GM10847 (cell line): ENCODE measurements at regions not wholly inside any gene's neighbourhood (a gene's known extent, or its start where the extent isn't known, plus 50 kb on each side); places are given as distances from the start of the nearest gene placed in this dataset.

Experiments
- POLR2A ChIP-seq: IDR thresholded peaks from 2 replicates; pipeline ENCODE4 v1.6.1; 2011; ENCODE audit not compliant: insufficient read length; ENCODE audit errors: extremely low read depth

DNA sequence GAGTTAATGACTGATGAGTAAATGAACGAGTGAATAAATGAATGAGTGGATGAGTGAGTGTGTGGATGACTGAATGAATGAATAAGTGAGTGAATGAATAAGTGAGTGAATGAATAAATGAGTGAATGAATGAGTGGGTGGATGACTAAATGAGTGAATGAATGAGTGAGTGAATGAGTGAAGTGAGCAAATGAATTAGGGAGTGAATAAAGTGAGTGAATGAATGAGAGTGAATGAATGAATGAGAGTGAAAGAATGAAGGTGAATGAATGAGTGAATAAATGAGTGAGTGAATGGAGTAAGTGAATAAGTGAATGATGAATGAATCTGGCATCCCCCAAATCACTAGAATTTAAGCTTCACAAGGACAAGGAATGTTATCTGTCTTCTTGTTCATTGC, 1253.0 kb downstream of the TYW1 start:
- no peak for TF ChIP-seq POLR2A

DNA sequence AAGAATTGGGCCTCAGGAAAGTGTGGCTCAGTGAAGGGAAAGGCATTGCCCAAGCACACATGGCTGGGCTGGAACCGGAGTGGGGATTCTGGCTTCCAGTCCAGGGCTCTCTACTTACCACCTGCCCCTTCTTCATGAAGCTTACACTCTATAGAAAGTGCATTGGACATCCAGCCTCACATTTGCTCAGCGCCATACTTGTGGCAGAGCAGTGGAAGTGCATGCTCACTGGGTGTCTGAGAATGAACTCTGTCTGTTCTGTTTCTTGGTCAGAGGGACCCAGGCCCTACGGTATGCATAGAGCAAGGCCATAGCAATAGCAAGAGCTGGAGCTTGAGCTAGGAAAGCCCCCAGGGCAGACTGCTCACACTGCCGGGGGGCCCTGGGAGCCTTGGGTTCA, 1253.5 kb downstream of the TYW1 start:
- no peak for TF ChIP-seq POLR2A

DNA sequence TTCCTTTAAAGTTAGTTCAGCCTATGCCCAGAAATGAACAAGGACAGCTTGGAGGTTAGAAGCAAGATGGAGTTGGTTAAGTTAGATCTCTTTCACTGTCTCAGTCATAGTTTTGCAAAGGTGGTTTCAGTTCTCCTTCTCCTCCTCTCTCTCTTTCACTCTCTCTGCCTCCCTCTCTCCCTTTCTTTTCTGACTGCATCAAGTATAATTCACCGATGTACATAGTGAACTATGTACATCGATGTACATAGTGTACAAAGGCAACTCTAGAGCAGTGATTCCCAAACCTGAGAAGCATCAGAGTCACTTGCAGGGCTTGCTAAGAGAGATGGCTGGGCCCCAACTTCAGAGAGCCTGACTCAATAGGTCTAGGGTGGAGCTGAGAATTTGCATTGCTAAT, 1259.7 kb downstream of the TYW1 start:
- no peak for TF ChIP-seq POLR2A

DNA sequence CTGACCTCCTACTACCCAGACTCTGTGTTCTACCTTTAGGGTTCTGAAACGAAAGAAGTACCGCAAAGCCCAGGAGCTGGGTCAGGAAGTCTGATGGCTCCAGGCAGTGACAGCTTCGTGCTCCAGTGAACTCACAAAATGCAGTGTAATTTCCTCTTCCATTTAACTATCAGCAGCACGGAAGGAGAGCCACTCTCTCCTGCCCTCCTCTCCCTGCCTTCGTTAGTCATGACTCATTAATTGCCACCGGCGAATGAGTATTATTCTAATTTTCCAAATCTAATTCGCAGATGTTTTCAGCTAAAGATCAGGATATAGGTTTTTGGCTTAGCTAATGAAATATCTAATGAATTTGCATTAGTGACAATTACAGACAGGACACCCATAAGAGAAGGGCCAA, 1262.0 kb downstream of the TYW1 start:
- TF ChIP-seq POLR2A: no peak

DNA sequence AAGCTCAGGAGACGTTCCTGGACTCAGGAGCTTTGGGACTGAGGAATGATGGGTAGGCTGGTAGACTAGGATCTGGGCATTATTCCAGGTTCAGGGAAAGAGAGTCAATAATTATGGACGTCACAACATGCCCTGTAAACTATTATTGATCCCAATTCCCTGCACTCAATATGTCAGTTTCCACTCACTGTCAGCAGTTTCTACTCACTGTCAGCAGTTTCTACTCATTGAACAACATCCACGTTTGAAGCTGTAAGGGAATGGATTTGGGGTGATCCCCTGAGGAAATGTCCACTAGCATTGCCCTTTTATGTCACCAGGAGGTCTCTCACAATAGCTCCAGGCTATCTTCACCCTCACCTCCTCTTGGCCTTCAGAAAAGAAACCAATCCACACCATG, 1268.6 kb downstream of the TYW1 start:
- TF ChIP-seq POLR2A: no peak

DNA sequence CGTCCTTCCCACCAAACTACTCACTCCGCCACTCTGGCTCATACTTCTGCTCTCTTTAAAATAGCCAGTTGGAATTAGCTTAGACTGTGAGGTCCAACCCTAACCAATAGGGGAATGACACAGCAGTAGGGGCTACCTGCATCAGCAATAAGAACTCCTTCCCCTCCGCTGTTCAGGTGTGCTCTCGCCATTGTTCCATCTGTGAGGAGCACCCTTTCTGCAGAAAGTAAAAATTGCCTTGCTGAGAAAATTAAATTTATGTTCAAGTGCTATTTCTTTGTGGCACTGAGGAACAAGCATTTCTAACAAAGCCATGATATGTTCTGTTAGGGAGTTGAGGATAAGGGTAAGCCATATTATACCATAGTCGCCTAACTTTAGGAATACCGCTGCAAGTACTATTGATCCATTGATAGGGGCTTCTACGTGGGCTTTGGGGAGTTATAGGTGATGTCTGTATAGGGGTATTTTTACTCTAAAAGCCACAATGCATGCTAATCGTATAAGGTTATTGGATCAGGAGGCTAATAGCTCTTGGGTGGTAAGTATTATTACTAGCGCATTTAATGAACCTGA, 1269.5 kb downstream of the TYW1 start:
- TF ChIP-seq POLR2A: no peak

DNA sequence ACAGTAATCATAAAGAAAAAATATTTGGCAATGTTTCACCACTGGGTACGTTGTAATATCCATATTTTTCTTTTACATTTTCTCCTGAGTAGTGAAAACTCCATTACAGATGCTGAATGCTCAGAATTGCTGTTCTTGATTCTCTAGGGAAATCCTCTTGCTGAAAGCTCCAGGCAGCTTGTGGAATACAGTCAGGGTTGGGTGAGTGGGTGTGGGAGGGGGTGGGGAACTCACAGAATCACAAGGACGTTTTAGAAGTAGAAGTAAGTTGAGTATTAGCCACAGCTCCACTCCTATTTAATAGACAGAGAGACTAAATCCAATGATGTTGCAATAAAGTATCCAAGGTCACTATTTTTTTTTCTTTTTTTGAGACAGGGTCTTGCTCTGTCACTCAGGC, 1270.9 kb downstream of the TYW1 start:
- TF ChIP-seq POLR2A: no peak

DNA sequence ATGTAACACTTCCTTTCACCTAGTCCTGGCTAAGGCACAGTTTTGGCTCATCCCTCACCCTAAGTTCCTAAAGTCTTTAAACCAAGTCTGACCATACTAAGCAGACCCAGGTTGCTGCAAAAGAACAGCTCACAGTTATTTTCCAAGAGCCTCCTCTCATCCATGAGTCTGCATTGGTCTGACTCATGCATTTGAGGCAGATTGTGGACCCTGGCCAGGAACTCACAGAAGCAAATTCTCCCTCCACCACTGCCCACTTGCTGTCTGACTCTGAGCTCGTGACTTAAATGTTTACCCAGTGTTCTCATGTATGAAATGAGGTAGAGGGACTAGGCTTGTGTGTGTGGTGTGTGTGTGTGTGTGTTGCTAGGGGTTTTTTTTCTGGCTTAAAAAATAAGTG, 1272.8 kb downstream of the TYW1 start:
- no peak for TF ChIP-seq POLR2A

DNA sequence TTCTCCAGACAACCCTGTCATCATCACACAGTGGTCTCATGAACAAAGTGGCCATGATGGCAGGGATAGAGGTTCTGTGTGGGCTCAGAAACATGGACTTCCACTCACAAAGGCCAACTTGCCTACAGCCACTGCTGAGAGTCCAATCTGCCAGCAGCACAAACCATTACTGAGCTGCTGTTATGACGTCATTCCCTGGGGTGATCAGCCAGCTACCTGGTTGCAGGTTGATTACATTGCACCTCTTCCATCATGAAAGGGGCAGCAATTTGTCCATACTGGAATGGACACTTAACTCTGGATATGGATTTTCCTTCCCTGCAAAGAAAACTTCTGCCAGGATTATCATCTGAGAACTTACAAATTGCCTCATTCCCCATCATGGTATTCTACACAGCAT, 1275.9 kb downstream of the TYW1 start:
- TF ChIP-seq POLR2A: no peak

DNA sequence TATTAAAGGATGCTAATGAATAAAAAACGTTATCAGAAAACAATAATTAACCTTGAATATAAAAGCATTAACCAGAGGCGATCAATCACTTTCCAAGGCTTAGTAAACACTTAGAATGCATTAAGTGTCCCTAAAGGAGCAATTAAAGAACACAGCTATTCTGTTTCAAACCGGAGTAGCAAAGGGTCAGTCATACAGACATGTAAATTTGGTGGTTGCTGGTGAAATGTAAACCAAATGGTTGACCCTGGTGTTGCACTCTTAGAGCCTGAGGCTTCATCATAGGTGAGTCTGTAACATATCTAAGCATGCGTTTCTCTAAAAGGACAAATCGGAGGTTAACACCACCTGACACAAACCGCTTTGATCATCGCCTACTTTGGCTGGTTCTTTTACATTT, 1280.1 kb downstream of the TYW1 start:
- TF ChIP-seq POLR2A: no peak

DNA sequence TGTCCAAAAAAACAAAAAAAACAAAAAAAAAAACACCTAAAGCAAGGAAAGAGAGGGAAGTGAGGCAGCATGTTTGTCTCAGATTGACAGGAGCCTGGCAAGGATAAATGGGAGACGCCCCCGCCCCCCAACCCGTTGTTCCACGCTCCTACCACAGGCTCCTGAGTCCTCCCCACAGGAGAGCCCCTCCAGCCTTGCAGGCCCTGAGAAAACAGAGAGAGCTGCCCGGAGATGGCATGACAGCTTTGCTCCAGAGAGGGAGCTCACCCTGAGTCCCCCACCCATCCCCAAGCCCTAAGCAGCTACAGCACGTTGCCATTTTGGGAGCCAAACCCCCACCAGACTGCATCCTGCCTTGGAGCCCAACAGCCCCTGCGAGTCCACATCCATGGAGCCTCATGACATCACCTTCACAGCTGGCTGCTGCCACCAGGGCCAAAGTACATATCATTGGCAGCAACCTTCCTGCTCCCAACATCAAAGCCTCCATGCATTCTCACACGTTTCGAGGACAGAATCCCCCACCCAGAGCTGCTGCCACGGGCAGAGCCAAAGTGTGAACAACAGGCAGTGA, 1283.3 kb downstream of the TYW1 start:
- TF ChIP-seq POLR2A: no peak

DNA sequence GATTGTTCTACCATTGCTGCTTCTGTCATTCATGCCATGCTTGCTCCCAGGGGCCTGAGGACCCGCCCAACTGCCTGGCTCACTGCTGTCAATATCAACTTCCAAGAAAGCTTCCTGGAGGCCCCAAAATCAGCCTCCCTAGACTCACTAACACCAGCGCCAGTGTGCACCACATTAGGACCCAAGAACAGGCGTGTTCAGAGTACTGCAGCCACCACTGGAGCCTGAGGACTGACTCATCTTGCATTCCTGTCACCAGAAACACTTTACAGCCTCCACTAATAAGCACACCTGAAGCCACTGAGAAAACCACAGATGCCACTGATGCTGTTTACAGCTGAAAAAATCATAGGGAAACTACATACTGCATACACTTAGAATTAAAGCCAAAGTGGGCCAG, 1284.3 kb downstream of the TYW1 start:
- TF ChIP-seq POLR2A: no peak

DNA sequence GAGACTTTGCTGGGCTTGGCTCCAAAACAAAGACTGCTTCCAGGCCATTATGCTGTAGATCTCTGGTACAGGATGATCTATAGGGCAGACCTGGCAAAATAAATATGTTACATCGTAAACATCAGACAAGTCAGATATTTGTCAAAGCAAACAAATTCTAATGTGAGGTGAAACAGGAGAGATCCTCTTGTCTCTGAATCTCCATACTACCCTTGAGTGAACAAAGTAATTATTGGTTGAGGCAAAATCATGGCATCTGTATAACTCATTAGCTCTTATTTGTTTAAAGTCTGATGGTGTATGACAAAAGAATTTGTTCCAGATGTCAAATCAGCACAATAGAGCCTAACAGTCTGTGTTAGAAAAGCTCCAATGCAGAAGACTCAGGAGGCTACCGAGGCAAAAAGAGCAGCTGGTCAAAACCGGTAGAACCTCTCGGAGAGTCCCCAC, 1291.5 kb downstream of the TYW1 start:
- no peak for TF ChIP-seq POLR2A

DNA sequence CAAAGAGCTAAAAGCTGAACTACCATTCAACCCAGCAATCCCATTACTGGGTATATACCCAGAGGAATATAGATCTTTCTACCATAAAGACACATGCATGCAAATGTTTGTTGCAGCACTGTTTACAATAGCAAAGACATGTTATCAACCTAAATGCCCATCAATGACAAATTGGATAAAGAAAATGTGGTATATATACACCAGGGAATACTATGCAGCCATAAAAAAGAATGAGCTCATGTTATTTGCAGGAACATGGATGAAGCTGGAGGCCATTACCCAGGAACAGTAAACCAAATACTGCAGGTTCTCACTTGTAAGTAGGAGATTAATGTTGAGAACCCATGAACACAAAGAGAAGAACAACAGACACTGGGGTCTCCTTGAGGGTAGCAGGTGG, 1295.1 kb downstream of the TYW1 start:
- no peak for TF ChIP-seq POLR2A

DNA sequence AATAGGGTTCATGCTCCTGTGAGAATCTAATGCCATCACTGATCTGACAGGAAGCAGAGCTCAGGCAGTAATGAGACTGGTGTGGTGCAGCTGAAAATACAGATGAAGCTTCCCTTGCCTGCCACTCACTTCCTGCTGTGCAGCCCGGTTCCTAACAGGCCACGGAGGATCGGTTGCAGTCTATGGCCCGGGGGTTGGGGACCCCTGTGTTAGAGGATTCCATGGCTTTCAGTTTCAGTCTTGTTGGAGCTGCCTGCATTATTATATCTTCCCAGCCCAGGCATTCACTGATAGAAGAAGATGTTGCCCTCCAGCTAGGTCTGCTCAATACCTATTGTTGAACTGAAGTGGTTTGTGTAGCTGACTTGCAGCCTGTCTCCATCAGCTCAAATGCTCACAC, 1298.8 kb downstream of the TYW1 start:
- no peak for TF ChIP-seq POLR2A

DNA sequence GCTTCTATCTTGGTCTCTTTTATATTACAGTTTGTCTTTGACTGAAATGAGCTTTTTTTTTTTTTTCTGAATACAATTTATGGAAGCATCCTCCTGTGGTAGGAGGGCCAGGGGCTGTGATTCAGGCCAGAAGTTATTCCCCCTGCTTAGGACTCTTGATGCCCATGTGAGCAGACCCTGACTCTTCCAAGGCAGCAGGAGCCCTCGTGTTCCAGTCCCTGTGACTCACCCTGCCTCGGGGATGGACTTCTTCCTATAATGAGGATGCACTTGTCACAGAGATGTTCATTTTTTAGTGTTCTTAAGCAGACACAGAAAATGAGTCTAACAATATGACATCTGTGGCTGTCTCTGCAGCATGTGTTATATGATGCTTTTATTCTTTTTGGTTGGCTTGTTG, 1293.7 kb upstream of the AUTS2 start:
- TF ChIP-seq POLR2A: no peak

DNA sequence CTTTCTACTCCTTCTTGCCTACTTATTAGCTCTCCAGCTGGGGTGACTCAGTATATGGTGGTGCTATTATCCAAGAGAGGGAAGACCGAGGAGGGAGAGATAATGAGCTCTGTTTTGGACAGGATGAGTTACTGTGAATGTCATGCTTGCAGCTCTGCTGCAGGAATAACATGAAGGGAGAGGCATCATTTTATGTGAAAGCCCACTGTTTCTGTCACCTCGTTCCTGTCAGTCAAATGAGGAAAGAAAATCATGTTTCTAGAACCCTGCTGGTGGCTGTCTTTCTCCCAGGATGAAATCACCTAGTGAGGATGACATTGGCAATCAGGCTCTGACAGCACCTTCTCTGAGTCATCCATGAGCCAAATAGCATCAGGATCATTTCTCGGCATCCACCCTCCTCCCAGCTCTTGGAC, 1291.6 kb upstream of the AUTS2 start:
- TF ChIP-seq POLR2A: no peak
